Colonic mucosa (tissue), 4 donors: ENCODE measurements at regions not wholly inside any gene's neighbourhood (a gene's known extent, or its start where the extent isn't known, plus 50 kb on each side); places are given as distances from the start of the nearest gene placed in this dataset.

Source experiments
- DNase-seq: peaks from one replicate; pipeline ENCODE4 v3.0.0-alpha.2; 2020
- H3K27ac ChIP-seq: fragments of 200-600 bp; one replicate; pipeline ENCODE4 v1.8.0; 2021
- H3K27me3 ChIP-seq: fragments of 200-600 bp; one replicate; pipeline ENCODE4 v1.8.0; 2021
- H3K36me3 ChIP-seq: fragments of 200-600 bp; one replicate; pipeline ENCODE4 v1.8.0; 2021
- H3K4me1 ChIP-seq: fragments of 200-600 bp; one replicate; pipeline ENCODE4 v1.8.0; 2021; ENCODE audit warnings: mild to moderate bottlenecking
- H3K4me3 ChIP-seq: fragments of 200-600 bp; one replicate; pipeline ENCODE4 v1.8.0; 2021
- H3K9ac ChIP-seq, 2 donors: one replicate each; pipeline ENCODE4 v1.7.0; 2013; ENCODE audit warnings: control low read depth in 2 of 2, low read depth in 2 of 2, low read length in 2 of 2
- H3K9me3 ChIP-seq: fragments of 200-600 bp; one replicate; pipeline ENCODE4 v1.8.0; 2021
- intact Hi-C: fragments of 100-400 bp; cut with DNase I; formaldehyde crosslinking; loops from one replicate; pipeline ENCODE4 v1.14.1; 2022
- TF ChIP-seq, protein P1 (sequence below): fragments of 200-600 bp; IDR thresholded peaks from one replicate; pipeline ENCODE4 v1.8.0; 2022; ENCODE audit warnings: antibody characterized with exemption, mild to moderate bottlenecking
- donor health status: healthy.
- donor health status: DM: no; HTN: no; CAD: no.
- donor health status: DM: no; HTN: no; CAD: no.

DNA sequence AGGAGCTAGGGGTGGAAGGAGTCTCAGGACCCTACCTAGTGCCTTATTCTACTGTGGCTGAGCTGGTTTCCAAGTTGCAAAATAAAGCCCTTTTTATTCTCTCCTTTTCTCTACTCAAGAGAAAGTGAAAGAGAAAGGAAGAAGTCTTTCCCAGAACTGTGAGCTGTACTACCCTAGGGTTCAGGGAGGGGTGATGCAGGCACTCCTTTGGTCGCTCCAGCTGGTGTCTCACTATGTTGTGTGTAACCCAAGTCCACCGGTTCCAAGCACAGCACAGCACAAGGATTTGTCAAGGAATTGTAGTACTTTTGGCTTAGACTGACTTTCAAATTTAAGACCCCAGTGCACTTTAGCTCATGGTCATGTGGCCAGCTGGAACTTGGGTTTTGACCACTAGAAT lies 1721.7 kb downstream of the OTOL1 start:
- TF ChIP-seq, protein P1, sequence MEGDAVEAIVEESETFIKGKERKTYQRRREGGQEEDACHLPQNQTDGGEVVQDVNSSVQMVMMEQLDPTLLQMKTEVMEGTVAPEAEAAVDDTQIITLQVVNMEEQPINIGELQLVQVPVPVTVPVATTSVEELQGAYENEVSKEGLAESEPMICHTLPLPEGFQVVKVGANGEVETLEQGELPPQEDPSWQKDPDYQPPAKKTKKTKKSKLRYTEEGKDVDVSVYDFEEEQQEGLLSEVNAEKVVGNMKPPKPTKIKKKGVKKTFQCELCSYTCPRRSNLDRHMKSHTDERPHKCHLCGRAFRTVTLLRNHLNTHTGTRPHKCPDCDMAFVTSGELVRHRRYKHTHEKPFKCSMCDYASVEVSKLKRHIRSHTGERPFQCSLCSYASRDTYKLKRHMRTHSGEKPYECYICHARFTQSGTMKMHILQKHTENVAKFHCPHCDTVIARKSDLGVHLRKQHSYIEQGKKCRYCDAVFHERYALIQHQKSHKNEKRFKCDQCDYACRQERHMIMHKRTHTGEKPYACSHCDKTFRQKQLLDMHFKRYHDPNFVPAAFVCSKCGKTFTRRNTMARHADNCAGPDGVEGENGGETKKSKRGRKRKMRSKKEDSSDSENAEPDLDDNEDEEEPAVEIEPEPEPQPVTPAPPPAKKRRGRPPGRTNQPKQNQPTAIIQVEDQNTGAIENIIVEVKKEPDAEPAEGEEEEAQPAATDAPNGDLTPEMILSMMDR = no peak
- no peaks in the 10 kb centered on the region for H3K27me3 ChIP-seq
- H3K27ac ChIP-seq = no peak overlapping the region
- no peaks in the 10 kb centered on the region for H3K36me3 ChIP-seq
- DNase-seq = no peak
- H3K9ac ChIP-seq = no peak overlapping the region
- intact Hi-C loops = no loop called here
- no peaks in the 10 kb centered on the region for H3K4me1 ChIP-seq
- H3K4me3 ChIP-seq = no peak overlapping the region
- H3K9me3 ChIP-seq = no peaks in the 10 kb centered on the region

DNA sequence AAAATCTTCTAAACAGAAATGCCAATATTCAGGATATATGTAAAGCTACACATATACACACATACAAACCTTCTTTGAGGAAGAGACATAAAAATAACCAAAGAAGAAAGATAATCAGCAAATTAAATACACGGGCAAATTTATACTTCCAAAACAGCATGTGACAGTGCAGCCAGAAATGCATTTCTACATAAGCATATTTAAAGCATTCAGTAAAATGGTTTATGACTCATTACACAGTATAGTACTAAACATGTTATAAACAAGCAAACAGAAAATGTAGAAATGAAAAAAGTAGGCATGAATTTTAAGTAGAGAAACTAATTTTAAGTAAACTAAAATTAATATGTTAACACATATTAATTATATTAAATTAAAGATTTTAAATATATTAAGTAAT lies 1717.2 kb downstream of the OTOL1 start:
- TF ChIP-seq, protein P1 = no peak
- no peaks in the 10 kb centered on the region for H3K36me3 ChIP-seq
- no peaks in the 10 kb centered on the region for H3K4me1 ChIP-seq
- H3K27ac ChIP-seq = no peak overlapping the region
- H3K9ac ChIP-seq = no peak overlapping the region
- H3K4me3 ChIP-seq = no peak overlapping the region
- H3K9me3 ChIP-seq = no peaks in the 10 kb centered on the region
- H3K27me3 ChIP-seq = no peaks in the 10 kb centered on the region
- intact Hi-C loops = no loop called here
- no peak for DNase-seq

GRCh38 chr3:163196815-163197374 lies 1700.3 kb downstream of the OTOL1 start:
- TF ChIP-seq, protein P1 = no peak
- Histone ChIP-seq H3K27me3 (no peaks in the 10 kb centered on the region), H3K36me3 (no peaks in the 10 kb centered on the region), H3K9me3 (no peaks in the 10 kb centered on the region), H3K4me3 (no peak overlapping the region), H3K27ac (no peak overlapping the region), H3K4me1 (no peaks in the 10 kb centered on the region), H3K9ac (no peak overlapping the region)
- intact Hi-C loops = no loop called here
- no peak for DNase-seq

- TF ChIP-seq, protein P1 = no peak
Observed at GRCh38 chr3:163196245-163196644, 1699.6 kb downstream of the OTOL1 start.

GRCh38 chr3:163185721-163186350 lies 1689.2 kb downstream of the OTOL1 start:
- H3K27ac ChIP-seq = no peak overlapping the region
- TF ChIP-seq, protein P1 = no peak
- no peaks in the 10 kb centered on the region for H3K36me3 ChIP-seq
- no peaks in the 10 kb centered on the region for H3K4me1 ChIP-seq
- intact Hi-C loops = no loop called here
- H3K4me3 ChIP-seq = no peak overlapping the region
- no peaks in the 10 kb centered on the region for H3K27me3 ChIP-seq
- no peak for DNase-seq
- no peak overlapping the region for H3K9ac ChIP-seq
- no peaks in the 10 kb centered on the region for H3K9me3 ChIP-seq

More at GRCh38 chr3:163196245-163196644, 1699.6 kb downstream of the OTOL1 start:
- H3K9me3 ChIP-seq = no peaks in the 10 kb centered on the region
- no peak overlapping the region for H3K27ac ChIP-seq
- H3K4me3 ChIP-seq = no peak overlapping the region
- no peaks in the 10 kb centered on the region for H3K36me3 ChIP-seq
- no peak overlapping the region for H3K9ac ChIP-seq
- no peaks in the 10 kb centered on the region for H3K4me1 ChIP-seq
- no peaks in the 10 kb centered on the region for H3K27me3 ChIP-seq
- DNase-seq = no peak
- intact Hi-C loops = no loop called here
